Prostate gland (tissue), 2 donors: ENCODE measurements at regions not wholly inside any gene's neighbourhood (a gene's known extent, or its start where the extent isn't known, plus 50 kb on each side); places are given as distances from the start of the nearest gene placed in this dataset.

Experiments used
- CTCF ChIP-seq, 4 experiments: fragments of 200-600 bp in 2 of 4; fragments of 450-650 bp in 2 of 4; sonication (generic) in 2 of 4; IDR thresholded peaks; 1 replicate in 3 of 4; 2 replicates in 1 of 4; pipeline ENCODE4 v1.5.1; 2016 to 2019; ENCODE audit warnings: antibody characterized with exemption in 4 of 4, mild to moderate bottlenecking in 2 of 4, moderate library complexity in 2 of 4
- POLR2A ChIP-seq: fragments of 450-650 bp; IDR thresholded peaks from one replicate; pipeline ENCODE4 v1.6.1; 2016; ENCODE audit warnings: antibody characterized with exemption, mild to moderate bottlenecking
- POLR2AphosphoS5 ChIP-seq: sonication (generic); formaldehyde crosslinking; IDR thresholded peaks from one replicate; pipeline ENCODE4 v1.6.1; 2017; ENCODE audit warnings: antibody characterized with exemption

GRCh38 chr19:29268103-29268502 lies 55.2 kb upstream of the UQCRFS1 start:
- TF ChIP-seq CTCF (IDR thresholded peaks at IDR 0.05) (no peak), POLR2A (no peak), POLR2AphosphoS5 (no peak)
